Mesothelial cell of epicardium (in vitro differentiated cells): ENCODE measurements at regions not wholly inside any gene's neighbourhood (a gene's known extent, or its start where the extent isn't known, plus 50 kb on each side); places are given as distances from the start of the nearest gene placed in this dataset.

Source experiments
- DNase-seq, 2 experiments: peaks; one replicate each; pipeline ENCODE4 v3.0.0; 2021; ENCODE audit warnings: low spot score in 2 of 2; ENCODE audit not compliant: unreplicated experiment in 2 of 2
- H3K27ac Mint-ChIP-seq: 2 replicates; pipeline ENCODE4 v1.8.0; 2021; ENCODE audit warnings: mixed read lengths
- H3K27me3 Mint-ChIP-seq: 2 replicates; pipeline ENCODE4 v1.8.0; 2021; ENCODE audit warnings: low read depth, mixed read lengths
- H3K36me3 Mint-ChIP-seq: 2 replicates; pipeline ENCODE4 v1.8.0; 2021; ENCODE audit warnings: mixed read lengths
- H3K4me1 Mint-ChIP-seq: 2 replicates; pipeline ENCODE4 v1.8.0; 2021; ENCODE audit warnings: mixed read lengths
- H3K4me3 Mint-ChIP-seq: 2 replicates; pipeline ENCODE4 v1.8.0; 2021; ENCODE audit warnings: mild to moderate bottlenecking, moderate library complexity, mixed read lengths
- H3K9me3 Mint-ChIP-seq: 2 replicates; pipeline ENCODE4 v1.8.0; 2021; ENCODE audit warnings: mixed read lengths
- TF ChIP-seq, protein P1 (sequence below): fragments of 200-600 bp; sonication (generic); IDR thresholded peaks from one replicate; pipeline ENCODE4 v1.5.0; 2021; ENCODE audit warnings: antibody characterized with exemption; ENCODE audit not compliant: unreplicated experiment

DNA sequence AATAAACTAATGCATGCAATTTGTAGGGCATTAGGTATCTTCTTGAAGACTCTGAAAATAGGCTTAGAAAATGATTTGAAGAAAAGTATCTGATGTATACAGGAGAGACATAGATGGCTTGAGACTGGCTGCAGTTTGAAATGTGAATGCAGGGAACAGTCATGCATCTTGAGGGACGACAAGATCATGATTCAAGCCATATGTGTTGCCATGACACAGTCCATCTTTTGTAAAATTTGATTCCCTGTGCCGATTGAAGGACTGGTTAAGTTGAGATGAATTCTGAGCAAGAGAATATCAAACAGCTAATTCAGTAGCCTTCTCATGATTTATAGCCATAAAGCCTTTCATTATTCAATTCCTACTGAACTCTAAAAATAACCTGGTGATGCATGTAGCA is 231.6 kb downstream of the CASP12 start:
- no peak overlapping the region for H3K27ac Mint-ChIP-seq
- H3K4me1 Mint-ChIP-seq: peaks cover 12% of the 10 kb centered on the region
- H3K27me3 Mint-ChIP-seq: no peaks in the 10 kb centered on the region
- DNase-seq: no peak
- no peaks in the 10 kb centered on the region for H3K36me3 Mint-ChIP-seq
- TF ChIP-seq, protein P1, sequence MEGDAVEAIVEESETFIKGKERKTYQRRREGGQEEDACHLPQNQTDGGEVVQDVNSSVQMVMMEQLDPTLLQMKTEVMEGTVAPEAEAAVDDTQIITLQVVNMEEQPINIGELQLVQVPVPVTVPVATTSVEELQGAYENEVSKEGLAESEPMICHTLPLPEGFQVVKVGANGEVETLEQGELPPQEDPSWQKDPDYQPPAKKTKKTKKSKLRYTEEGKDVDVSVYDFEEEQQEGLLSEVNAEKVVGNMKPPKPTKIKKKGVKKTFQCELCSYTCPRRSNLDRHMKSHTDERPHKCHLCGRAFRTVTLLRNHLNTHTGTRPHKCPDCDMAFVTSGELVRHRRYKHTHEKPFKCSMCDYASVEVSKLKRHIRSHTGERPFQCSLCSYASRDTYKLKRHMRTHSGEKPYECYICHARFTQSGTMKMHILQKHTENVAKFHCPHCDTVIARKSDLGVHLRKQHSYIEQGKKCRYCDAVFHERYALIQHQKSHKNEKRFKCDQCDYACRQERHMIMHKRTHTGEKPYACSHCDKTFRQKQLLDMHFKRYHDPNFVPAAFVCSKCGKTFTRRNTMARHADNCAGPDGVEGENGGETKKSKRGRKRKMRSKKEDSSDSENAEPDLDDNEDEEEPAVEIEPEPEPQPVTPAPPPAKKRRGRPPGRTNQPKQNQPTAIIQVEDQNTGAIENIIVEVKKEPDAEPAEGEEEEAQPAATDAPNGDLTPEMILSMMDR: no peak
- H3K9me3 Mint-ChIP-seq: peaks cover 11% of the 10 kb centered on the region
- H3K4me3 Mint-ChIP-seq: no peak overlapping the region

DNA sequence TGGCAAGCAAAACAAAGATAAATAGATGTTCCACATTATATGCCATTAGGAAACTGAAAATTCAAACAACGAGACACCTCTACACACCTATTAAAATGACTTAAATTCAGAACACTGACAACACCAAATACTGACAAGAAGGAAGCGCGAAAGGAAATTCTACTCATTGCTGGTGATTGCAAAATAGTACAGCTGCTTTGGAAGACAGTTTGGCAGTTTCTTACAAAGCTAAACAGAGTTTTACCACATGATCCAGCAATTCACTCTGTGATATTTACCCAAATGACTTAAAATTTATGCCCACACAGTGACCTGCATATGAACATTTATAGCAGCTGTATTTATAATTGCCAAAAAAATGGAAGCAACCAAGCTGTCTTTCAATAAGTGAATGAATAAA is 232.6 kb downstream of the CASP12 start:
- no peaks in the 10 kb centered on the region for H3K36me3 Mint-ChIP-seq
- no peak overlapping the region for H3K27ac Mint-ChIP-seq
- no peak for DNase-seq
- peaks cover 12% of the 10 kb centered on the region for H3K4me1 Mint-ChIP-seq
- peaks cover 4% of the 10 kb centered on the region for H3K9me3 Mint-ChIP-seq
- TF ChIP-seq, protein P1: no peak
- no peak overlapping the region for H3K4me3 Mint-ChIP-seq
- no peaks in the 10 kb centered on the region for H3K27me3 Mint-ChIP-seq

DNA sequence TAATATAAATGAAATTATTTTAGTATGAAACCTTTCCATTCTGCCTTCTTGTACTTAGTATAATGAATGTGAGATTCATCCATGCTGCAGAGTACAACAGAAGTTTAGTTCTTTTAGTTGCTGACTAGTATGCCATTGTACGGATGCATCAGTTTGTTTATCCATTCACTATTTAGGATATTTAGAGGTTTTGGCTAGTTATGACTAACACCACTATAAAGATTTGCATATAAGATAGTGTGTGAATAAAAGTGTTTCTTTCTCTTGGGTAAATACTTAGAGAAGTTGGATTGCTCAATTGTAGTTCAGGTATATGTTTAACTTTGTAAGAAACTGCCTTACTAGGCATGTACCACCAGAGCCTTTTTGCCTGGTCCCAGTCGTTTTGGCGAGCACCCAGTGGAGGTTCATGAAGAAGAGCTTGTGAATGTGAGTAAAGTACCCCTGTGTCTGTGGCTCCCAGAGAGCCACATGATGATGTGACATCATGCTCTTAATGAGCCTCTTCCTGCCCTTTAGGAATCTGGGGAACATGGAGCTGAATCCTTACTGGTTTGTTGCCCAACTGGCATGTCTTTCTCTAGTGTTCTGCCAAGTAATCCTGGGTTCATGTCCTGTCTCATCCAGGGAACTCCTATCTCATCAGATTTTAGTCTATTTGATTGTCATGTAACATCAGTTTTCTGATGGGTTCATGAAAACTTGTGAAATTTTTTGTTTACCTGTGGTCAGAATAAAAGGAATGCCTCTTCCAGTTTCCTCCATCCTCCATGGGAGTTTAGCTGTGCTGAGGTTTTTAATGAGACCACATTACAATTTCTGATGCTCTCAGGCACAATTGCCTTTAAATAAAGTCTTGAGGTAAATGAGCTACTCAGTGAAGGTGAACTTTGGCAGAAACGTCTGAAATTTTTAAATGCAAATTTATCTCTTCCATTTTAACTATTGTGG is 234.8 kb downstream of the CASP12 start:
- no peaks in the 10 kb centered on the region for H3K36me3 Mint-ChIP-seq
- no peak overlapping the region for H3K4me3 Mint-ChIP-seq
- TF ChIP-seq, protein P1: no peak
- H3K27me3 Mint-ChIP-seq: no peaks in the 10 kb centered on the region
- no peak overlapping the region for H3K27ac Mint-ChIP-seq
- DNase-seq: no peak
- H3K4me1 Mint-ChIP-seq: peaks cover 3% of the 10 kb centered on the region
- peaks cover 7% of the 10 kb centered on the region for H3K9me3 Mint-ChIP-seq

DNA sequence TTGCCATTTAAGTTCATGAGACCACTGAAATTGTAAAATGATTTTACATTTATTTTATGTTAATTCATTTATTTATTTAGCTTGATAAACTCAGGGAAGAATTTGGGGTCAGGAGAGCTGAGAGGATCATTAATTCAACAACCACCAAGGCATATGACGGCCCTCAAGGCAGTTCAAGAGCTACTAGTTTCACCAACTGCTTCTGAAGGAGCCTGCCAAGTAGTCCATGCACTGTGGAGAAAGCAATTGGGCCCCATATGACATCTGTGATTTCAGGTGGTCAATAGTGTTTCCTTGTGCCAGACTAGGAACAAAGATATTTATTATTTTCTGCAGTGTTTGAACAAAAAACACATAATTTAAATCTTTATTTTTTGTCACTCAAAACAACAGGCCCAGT is 236.4 kb downstream of the CASP12 start:
- Mint-ChIP-seq H3K4me3 (no peak overlapping the region), H3K9me3 (peaks cover 15% of the 10 kb centered on the region), H3K36me3 (no peaks in the 10 kb centered on the region), H3K27ac (no peak overlapping the region), H3K4me1 (peaks cover 3% of the 10 kb centered on the region), H3K27me3 (no peaks in the 10 kb centered on the region)
- TF ChIP-seq, protein P1: no peak
- DNase-seq: no peak

DNA sequence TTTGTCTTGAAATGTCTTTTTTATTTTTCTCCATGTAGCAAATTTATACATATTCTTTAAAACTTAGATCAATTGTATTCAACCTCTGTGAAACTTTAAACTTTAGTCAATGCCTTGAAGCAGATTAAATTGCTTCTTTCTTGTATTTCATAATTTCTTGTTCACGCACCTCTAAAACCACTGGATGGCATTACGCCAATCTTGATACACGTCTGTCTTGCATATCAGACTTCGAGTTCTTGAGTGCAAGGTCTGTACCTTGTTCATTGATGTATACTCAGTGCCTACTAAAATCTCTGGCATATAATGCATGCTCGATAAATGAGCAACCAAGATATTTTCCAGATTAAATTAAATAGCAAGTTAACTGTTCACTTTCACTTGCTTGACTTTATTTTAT is 236.8 kb downstream of the CASP12 start:
- DNase-seq: no peak
- H3K9me3 Mint-ChIP-seq: peaks cover 15% of the 10 kb centered on the region
- no peaks in the 10 kb centered on the region for H3K36me3 Mint-ChIP-seq
- no peak overlapping the region for H3K4me3 Mint-ChIP-seq
- H3K4me1 Mint-ChIP-seq: peaks cover 3% of the 10 kb centered on the region
- no peak overlapping the region for H3K27ac Mint-ChIP-seq
- TF ChIP-seq, protein P1: no peak
- no peaks in the 10 kb centered on the region for H3K27me3 Mint-ChIP-seq
